ENCODE measurements at regions not wholly inside any gene's neighbourhood (a gene's known extent, or its start where the extent isn't known, plus 50 kb on each side); places are given as distances from the start of the nearest gene placed in this dataset.

DNA sequence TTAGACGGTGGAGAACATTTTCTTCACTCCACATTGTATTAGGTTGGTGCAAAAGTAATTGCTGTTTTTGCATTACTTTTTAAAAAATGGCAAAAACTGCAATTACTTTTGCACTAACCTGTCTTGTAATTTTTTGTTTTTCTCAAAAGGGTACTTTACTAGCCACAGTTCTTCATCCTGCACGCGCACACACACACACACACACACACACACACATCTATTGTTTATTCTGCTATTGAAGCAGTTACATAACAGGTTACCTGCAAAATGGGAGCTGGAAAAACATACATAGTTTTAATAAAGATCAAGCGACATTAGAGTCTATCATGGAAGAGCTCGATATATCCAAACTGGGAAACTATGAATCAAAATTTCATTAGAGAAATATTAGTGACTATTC, 235.2 kb downstream of the SIM1 start:
- TF ChIP-seq CTCF (IDR thresholded peaks at IDR 0.05) (no peak), POLR2A (IDR thresholded peaks at IDR 0.05) (no peak), POLR2AphosphoS5 (IDR thresholded peaks at IDR 0.05) (no peak)
